Vagina (tissue), 2 donors: ENCODE measurements at regions not wholly inside any gene's neighbourhood (a gene's known extent, or its start where the extent isn't known, plus 50 kb on each side); places are given as distances from the start of the nearest gene placed in this dataset.
"Not testable (repeated sequence)": the region's sequence is repeated elsewhere in the genome, so short reads cannot be mapped to it uniquely, and the experiment has no call there.

Experiments used
- DNase-seq, 2 donors: peaks; one replicate each; pipeline ENCODE4 v3.0.0-alpha.2; 2017; ENCODE audit errors: extremely low spot score in 2 of 2
- H3K27ac ChIP-seq: fragments of 200-600 bp; sonication (generic); one replicate; pipeline ENCODE4 v1.5.1; 2019
- H3K27me3 ChIP-seq: fragments of 200-600 bp; sonication (generic); one replicate; pipeline ENCODE4 v1.5.1; 2019
- H3K36me3 ChIP-seq, 2 donors: fragments of 200-600 bp; sonication (generic); one replicate each; pipeline ENCODE4 v1.5.1; 2017 to 2019
- H3K4me1 ChIP-seq: fragments of 200-600 bp; sonication (generic); one replicate; pipeline ENCODE4 v1.5.1; 2019
- H3K4me3 ChIP-seq, 2 donors: fragments of 200-600 bp; sonication (generic); 1 replicate in 1 of 2; 2 replicates in 1 of 2; pipeline ENCODE4 v1.5.1; 2016 to 2019
- H3K9me3 ChIP-seq: fragments of 200-600 bp; sonication (generic); one replicate; pipeline ENCODE4 v1.5.1; 2019
- POLR2A ChIP-seq, 2 donors: fragments of 450-650 bp; IDR thresholded peaks; one replicate each; pipeline ENCODE4 v1.6.1; 2017; ENCODE audit warnings: antibody characterized with exemption in 2 of 2, mild to moderate bottlenecking in 2 of 2, moderate library complexity in 2 of 2
- POLR2AphosphoS5 ChIP-seq, 2 donors: sonication (generic); formaldehyde crosslinking; IDR thresholded peaks; one replicate each; pipeline ENCODE4 v1.9.0; 2017; ENCODE audit warnings: antibody characterized with exemption in 2 of 2, mild to moderate bottlenecking in 2 of 2, low read depth in 1 of 2; ENCODE audit not compliant: insufficient read depth in 1 of 2
- intact Hi-C: fragments of 100-400 bp; cut with DNase I; formaldehyde crosslinking; loops from one replicate; pipeline ENCODE4 v1.15.1; 2023
- TF ChIP-seq, protein P1 (sequence below), 3 experiments: fragments of 450-650 bp in 2 of 3; fragments of 200-600 bp in 1 of 3; sonication (generic) in 1 of 3; IDR thresholded peaks; one replicate each; pipeline ENCODE4 v1.5.1; 2017 to 2019; ENCODE audit warnings: antibody characterized with exemption in 3 of 3, mild to moderate bottlenecking in 2 of 3, moderate library complexity in 2 of 3

DNA sequence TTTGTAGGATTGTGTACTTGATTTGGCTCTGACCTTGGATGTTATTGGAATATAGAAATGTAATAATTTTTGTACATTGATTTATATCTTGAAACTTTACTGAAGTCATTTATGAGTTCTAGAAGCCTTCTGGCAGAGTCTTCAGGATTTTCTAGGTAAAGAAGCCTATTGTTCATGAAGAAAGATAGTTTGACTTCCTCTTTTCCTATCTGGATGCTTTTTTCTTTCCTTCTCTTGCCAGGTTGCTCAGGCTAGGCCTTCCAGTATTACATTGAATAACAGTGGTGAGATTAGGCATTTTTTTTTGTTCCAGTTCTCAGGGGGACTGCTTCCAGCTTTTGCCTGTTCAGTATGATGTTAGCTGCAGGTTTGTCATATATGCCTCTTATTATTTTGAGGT lies 191.1 kb downstream of the NAA11 start:
- Histone ChIP-seq H3K4me3 (no peak overlapping the region), H3K9me3 (no peaks in the 10 kb centered on the region), H3K4me1 (no peaks in the 10 kb centered on the region), H3K27ac (no peak overlapping the region), H3K36me3 (no peaks in the 10 kb centered on the region), H3K27me3 (no peaks in the 10 kb centered on the region)
- TF ChIP-seq, protein P1, sequence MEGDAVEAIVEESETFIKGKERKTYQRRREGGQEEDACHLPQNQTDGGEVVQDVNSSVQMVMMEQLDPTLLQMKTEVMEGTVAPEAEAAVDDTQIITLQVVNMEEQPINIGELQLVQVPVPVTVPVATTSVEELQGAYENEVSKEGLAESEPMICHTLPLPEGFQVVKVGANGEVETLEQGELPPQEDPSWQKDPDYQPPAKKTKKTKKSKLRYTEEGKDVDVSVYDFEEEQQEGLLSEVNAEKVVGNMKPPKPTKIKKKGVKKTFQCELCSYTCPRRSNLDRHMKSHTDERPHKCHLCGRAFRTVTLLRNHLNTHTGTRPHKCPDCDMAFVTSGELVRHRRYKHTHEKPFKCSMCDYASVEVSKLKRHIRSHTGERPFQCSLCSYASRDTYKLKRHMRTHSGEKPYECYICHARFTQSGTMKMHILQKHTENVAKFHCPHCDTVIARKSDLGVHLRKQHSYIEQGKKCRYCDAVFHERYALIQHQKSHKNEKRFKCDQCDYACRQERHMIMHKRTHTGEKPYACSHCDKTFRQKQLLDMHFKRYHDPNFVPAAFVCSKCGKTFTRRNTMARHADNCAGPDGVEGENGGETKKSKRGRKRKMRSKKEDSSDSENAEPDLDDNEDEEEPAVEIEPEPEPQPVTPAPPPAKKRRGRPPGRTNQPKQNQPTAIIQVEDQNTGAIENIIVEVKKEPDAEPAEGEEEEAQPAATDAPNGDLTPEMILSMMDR (IDR thresholded peaks at IDR 0.05): no peak
- no peak for TF ChIP-seq POLR2AphosphoS5 (IDR thresholded peaks at IDR 0.05; ENCODE audit: insufficient read depth in 1 of 2, low read depth in 1 of 2)
- TF ChIP-seq POLR2A (IDR thresholded peaks at IDR 0.05): no peak
- intact Hi-C loops: no loop called here
- no peak for DNase-seq

DNA sequence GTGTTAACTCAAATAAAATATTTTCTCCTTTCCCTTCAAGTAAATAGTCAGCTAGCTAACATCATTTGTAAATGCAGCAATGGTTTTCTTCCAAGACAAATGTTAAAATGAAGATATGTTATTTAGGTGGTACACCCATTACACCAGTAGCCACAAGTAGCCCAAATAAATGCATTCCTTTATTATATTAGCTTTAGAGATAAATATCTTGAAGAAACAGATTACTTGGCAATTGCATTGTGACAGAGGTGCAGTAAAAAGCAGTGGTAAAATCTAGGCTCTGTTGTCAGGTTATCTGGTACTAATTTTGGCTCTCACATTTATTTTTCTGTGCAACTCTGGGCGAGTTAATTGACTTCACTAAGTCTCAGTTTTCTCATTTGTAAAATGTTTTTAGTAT lies 193.0 kb downstream of the NAA11 start:
- DNase-seq: no peak
- Histone ChIP-seq H3K27me3 (no peaks in the 10 kb centered on the region), H3K36me3 (no peaks in the 10 kb centered on the region), H3K4me3 (no peak overlapping the region), H3K4me1 (no peaks in the 10 kb centered on the region), H3K9me3 (no peaks in the 10 kb centered on the region), H3K27ac (no peak overlapping the region)
- intact Hi-C loops: no loop called here
- no peak for TF ChIP-seq POLR2AphosphoS5 (IDR thresholded peaks at IDR 0.05; ENCODE audit: insufficient read depth in 1 of 2, low read depth in 1 of 2)

DNA sequence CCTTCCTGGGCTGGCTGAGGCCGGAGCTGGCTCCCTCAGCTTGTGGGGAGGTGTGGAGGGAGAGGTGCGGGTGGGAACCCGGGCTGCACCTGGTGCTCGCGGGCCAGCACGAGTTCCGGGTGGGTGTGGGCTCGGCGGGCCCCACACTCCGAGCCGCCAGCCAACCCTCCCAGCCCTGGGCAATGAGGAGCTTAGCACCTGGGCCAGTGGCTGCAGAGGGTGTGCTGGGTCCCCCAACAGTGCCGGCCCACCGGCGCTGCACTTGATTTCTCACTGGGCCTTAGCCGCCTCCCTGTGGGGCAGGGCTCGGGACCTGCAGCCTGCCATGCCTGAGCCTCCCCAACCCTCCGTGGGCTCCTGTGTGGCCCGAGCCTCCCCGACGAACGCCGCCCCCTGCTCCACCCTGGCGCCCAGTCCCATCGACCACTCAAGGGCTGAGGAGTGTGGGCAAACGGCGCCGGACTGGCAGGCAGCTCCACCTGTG lies 182.7 kb upstream of the PAQR3 start:
- Histone ChIP-seq H3K4me1 (no peaks in the 10 kb centered on the region), H3K4me3 (no peak overlapping the region), H3K27ac (no peak overlapping the region), H3K9me3 (peaks cover 12% of the 10 kb centered on the region), H3K36me3 (no peaks in the 10 kb centered on the region), H3K27me3 (no peaks in the 10 kb centered on the region)
- TF ChIP-seq POLR2AphosphoS5 (IDR thresholded peaks at IDR 0.05; ENCODE audit: insufficient read depth in 1 of 2, low read depth in 1 of 2) (no peak), POLR2A (IDR thresholded peaks at IDR 0.05) (no peak)
- TF ChIP-seq, protein P1 (IDR thresholded peaks at IDR 0.05): no peak
- intact Hi-C loops: no loop called here
- DNase-seq: no peak

DNA sequence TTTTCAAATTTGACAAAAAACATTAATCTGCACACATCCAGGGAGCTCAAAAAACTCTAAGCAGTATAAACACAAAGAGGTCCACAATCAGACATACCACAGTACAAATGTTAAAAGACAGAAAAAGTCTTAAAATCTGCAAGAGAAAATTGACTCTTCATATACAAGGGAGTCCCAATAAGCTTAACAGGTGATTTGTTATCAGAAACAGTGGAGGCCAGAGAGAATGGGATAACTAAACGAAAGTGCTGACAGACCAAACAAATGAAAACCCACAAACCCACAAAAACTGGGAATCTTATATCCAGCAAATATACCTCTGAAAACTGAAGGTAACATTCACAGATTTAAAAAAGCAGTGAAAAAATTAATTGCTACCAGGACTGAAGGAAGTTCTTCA lies 182.0 kb upstream of the PAQR3 start:
- Histone ChIP-seq H3K4me3 (no peak overlapping the region), H3K9me3 (peaks cover 12% of the 10 kb centered on the region), H3K4me1 (no peaks in the 10 kb centered on the region), H3K36me3 (no peaks in the 10 kb centered on the region), H3K27me3 (no peaks in the 10 kb centered on the region), H3K27ac (no peak overlapping the region)
- no peak for DNase-seq
- TF ChIP-seq POLR2A (IDR thresholded peaks at IDR 0.05) (no peak), POLR2AphosphoS5 (IDR thresholded peaks at IDR 0.05; ENCODE audit: insufficient read depth in 1 of 2, low read depth in 1 of 2) (no peak)
- TF ChIP-seq, protein P1 (IDR thresholded peaks at IDR 0.05): no peak
- intact Hi-C loops: no loop called here

DNA sequence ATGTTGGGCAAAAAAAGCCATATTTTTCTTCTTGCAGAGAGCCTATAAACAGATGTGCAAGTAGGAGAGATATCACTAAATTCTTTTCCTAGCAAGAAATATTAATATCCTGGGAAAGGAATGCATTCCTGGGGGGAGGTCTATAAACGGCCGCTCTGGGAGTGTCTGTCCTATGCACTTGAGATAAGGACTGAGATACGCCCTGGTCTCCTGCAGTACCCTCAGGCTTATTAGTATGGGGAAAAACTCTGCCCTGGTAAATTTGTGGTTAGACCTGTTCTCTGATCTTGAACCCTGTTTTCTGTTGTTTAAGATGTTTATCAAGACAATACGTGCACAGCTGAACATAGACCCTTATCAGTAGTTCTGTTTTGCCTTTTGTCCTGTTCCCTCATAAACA lies 177.8 kb upstream of the PAQR3 start:
- H3K4me3 ChIP-seq, H3K36me3 ChIP-seq, H3K27ac ChIP-seq, H3K4me1 ChIP-seq, DNase-seq, H3K9me3 ChIP-seq, H3K27me3 ChIP-seq, intact Hi-C loops: not testable (repeated sequence)

DNA sequence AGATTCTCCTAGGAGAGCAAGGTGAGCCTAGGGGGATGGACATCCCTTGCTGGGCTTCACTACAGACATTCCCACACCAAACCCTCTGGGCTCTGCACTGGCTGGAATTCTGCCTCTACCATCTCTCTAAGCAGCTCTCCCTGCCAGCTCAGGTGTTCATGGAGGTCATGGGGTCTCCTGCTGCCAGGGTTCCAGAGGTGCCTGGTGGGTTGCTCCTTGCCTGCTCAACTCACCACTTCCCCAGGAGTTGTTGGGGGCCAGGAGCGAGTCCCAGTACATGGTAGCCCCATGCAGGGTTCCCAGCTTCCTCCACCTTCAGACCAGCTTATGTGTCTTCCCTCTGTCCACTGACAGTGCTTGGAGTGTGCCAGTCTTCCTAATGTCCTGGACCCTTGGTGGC lies 167.8 kb upstream of the PAQR3 start:
- no peak overlapping the region for H3K27ac ChIP-seq
- intact Hi-C loops: no loop called here
- TF ChIP-seq POLR2AphosphoS5 (IDR thresholded peaks at IDR 0.05; ENCODE audit: insufficient read depth in 1 of 2, low read depth in 1 of 2) (no peak), POLR2A (IDR thresholded peaks at IDR 0.05) (no peak)
- TF ChIP-seq, protein P1 (IDR thresholded peaks at IDR 0.05): no peak
- H3K4me1 ChIP-seq: no peaks in the 10 kb centered on the region
- H3K9me3 ChIP-seq: no peaks in the 10 kb centered on the region
- no peak overlapping the region for H3K4me3 ChIP-seq
- H3K27me3 ChIP-seq: no peaks in the 10 kb centered on the region
- no peaks in the 10 kb centered on the region for H3K36me3 ChIP-seq
- DNase-seq: no peak
